OCI-LY1 (cell line): ENCODE measurements at regions not wholly inside any gene's neighbourhood (a gene's known extent, or its start where the extent isn't known, plus 50 kb on each side); places are given as distances from the start of the nearest gene placed in this dataset.

ENCODE experiments used
- H2AFZ ChIP-seq: fragments of 200-600 bp; sonication (generic), shearing (Covaris generic); 2 replicates; pipeline ENCODE4 v1.6.0; 2014; ENCODE audit warnings: antibody characterized with exemption, mild to moderate bottlenecking, low read length
- H3F3A ChIP-seq: fragments of 200-600 bp; sonication (generic), shearing (Covaris generic); 2 replicates; pipeline ENCODE4 v1.6.0; 2014; ENCODE audit warnings: mild to moderate bottlenecking, antibody characterized with exemption, low read length, moderate library complexity; ENCODE audit not compliant: insufficient read depth
- H3K27ac ChIP-seq: fragments of 200-600 bp; sonication (generic); 2 replicates; pipeline ENCODE4 v1.5.1; 2014; ENCODE audit warnings: low read length, mixed run types, mild to moderate bottlenecking, low read depth; ENCODE audit not compliant: poor library complexity, severe bottlenecking
- H3K27me3 ChIP-seq: fragments of 200-600 bp; sonication (generic); 2 replicates; pipeline ENCODE4 v1.6.0; 2014; ENCODE audit warnings: antibody characterized with exemption, mild to moderate bottlenecking, low read length, moderate library complexity; ENCODE audit not compliant: insufficient read depth
- H3K36me3 ChIP-seq: fragments of 200-600 bp; sonication (generic); 2 replicates; pipeline ENCODE4 v1.6.1; 2014; ENCODE audit warnings: mild to moderate bottlenecking, antibody characterized with exemption, low read length, moderate library complexity, mixed read lengths; ENCODE audit not compliant: insufficient read depth
- H3K4me1 ChIP-seq: fragments of 200-600 bp; sonication (generic); 2 replicates; pipeline ENCODE4 v1.5.1; 2014; ENCODE audit warnings: mild to moderate bottlenecking, low read length, moderate library complexity; ENCODE audit not compliant: insufficient read depth, severe bottlenecking
- H3K4me2 ChIP-seq: fragments of 200-600 bp; sonication (generic), shearing (Covaris generic); 2 replicates; pipeline ENCODE4 v1.6.1; 2014; ENCODE audit warnings: low read length
- H3K4me3 ChIP-seq: fragments of 200-600 bp; sonication (generic); 2 replicates; pipeline ENCODE4 v1.5.1; 2014; ENCODE audit warnings: low read length, low read depth, mild to moderate bottlenecking, mixed read lengths; ENCODE audit not compliant: poor library complexity, severe bottlenecking
- H3K79me2 ChIP-seq: fragments of 200-600 bp; shearing (Covaris generic); 2 replicates; pipeline ENCODE4 v1.6.1; 2016; ENCODE audit warnings: mixed run types, low read length, mixed read lengths; ENCODE audit not compliant: insufficient read depth
- H3K9ac ChIP-seq: fragments of 200-600 bp; sonication (generic), shearing (Covaris generic); 2 replicates; pipeline ENCODE4 v1.6.1; 2014; ENCODE audit warnings: mild to moderate bottlenecking, low read length, mixed read lengths
- H3K9me2 ChIP-seq: fragments of 200-600 bp; sonication (generic), shearing (Covaris generic); 2 replicates; pipeline ENCODE4 v1.6.1; 2014; ENCODE audit warnings: low read depth, mild to moderate bottlenecking, low read length, mixed read lengths
- H3K9me3 ChIP-seq: fragments of 200-600 bp; shearing (Covaris generic); 2 replicates; pipeline ENCODE4 v1.6.1; 2014; ENCODE audit warnings: low read length, mixed read lengths
- H4K20me1 ChIP-seq: fragments of 200-600 bp; sonication (generic), shearing (Covaris generic); 2 replicates; pipeline ENCODE4 v1.6.0; 2016; ENCODE audit warnings: mild to moderate bottlenecking, low read length; ENCODE audit not compliant: insufficient read depth
- CTCF ChIP-seq: fragments of 200-600 bp; sonication (generic), shearing (Covaris generic); IDR thresholded peaks from 2 replicates; pipeline ENCODE4 v1.5.1; 2017; ENCODE audit warnings: mild to moderate bottlenecking, antibody characterized with exemption, low read length, moderate library complexity, mixed read lengths
- EZH2 ChIP-seq: fragments of 200-600 bp; sonication (generic), shearing (Covaris generic); IDR thresholded peaks from 2 replicates; pipeline ENCODE4 v1.8.0; 2017; ENCODE audit warnings: borderline replicate concordance, mixed run types, mild to moderate bottlenecking, antibody characterized with exemption, low read length, moderate library complexity, mixed read lengths

- Histone ChIP-seq H3K9me3 (no peaks in the 10 kb centered on the region), H3K9me2 (no peaks in the 10 kb centered on the region), H3K79me2 (no peaks in the 10 kb centered on the region), H2AFZ (peak overlapping the region; percentile 75), H3K4me2 (peak overlapping the region; percentile 19; the same call in 1 of the 2 replicates), H3K36me3 (no peaks in the 10 kb centered on the region), H3K27me3 (no peaks in the 10 kb centered on the region), H3K27ac (peak overlapping the region; percentile 50), H3K9ac (no peak overlapping the region), H3K4me1 (peaks cover 64% of the 10 kb centered on the region), H3F3A (no peaks in the 10 kb centered on the region), H4K20me1 (no peaks in the 10 kb centered on the region), H3K4me3 (no peak overlapping the region)
- no peak for TF ChIP-seq EZH2
- TF ChIP-seq CTCF, result peak; percentile 60
Measured at GRCh38 chr7:13742811-13743210, 246.7 kb downstream of the ETV1 start.

GRCh38 chr7:13743226-13743625 is 246.2 kb downstream of the ETV1 start:
- Histone ChIP-seq H3K4me2 (peak overlapping the region; percentile 19; the same call in 1 of the 2 replicates), H3K27ac (peak overlapping the region; percentile 50), H3K9me3 (no peaks in the 10 kb centered on the region), H3K36me3 (no peaks in the 10 kb centered on the region), H3K4me1 (peaks cover 60% of the 10 kb centered on the region), H3K27me3 (no peaks in the 10 kb centered on the region), H3F3A (no peaks in the 10 kb centered on the region), H3K4me3 (no peak overlapping the region), H2AFZ (peak overlapping the region; percentile 75), H3K9ac (no peak overlapping the region; the same call in 1 of the 2 replicates), H3K79me2 (no peaks in the 10 kb centered on the region), H3K9me2 (no peaks in the 10 kb centered on the region), H4K20me1 (no peaks in the 10 kb centered on the region)
- TF ChIP-seq CTCF (no peak), EZH2 (no peak)

- no peak overlapping the region for H2AFZ ChIP-seq
- no peak overlapping the region for H3K9ac ChIP-seq
- H3F3A ChIP-seq, result no peaks in the 10 kb centered on the region
- TF ChIP-seq CTCF (no peak), EZH2 (no peak)
- no peak overlapping the region for H3K4me3 ChIP-seq
- no peaks in the 10 kb centered on the region for H4K20me1 ChIP-seq
- peaks cover 57% of the 10 kb centered on the region for H3K4me1 ChIP-seq
- H3K36me3 ChIP-seq, result no peaks in the 10 kb centered on the region
- no peaks in the 10 kb centered on the region for H3K9me2 ChIP-seq
- H3K4me2 ChIP-seq, result no peak overlapping the region
- no peaks in the 10 kb centered on the region for H3K27me3 ChIP-seq
- H3K9me3 ChIP-seq, result no peaks in the 10 kb centered on the region
- no peaks in the 10 kb centered on the region for H3K79me2 ChIP-seq
- H3K27ac ChIP-seq, result no peak overlapping the region
Measured at GRCh38 chr7:13745530-13745929, 243.9 kb downstream of the ETV1 start.
